GM19324 (cell line): ENCODE measurements at regions not wholly inside any gene's neighbourhood (a gene's known extent, or its start where the extent isn't known, plus 50 kb on each side); places are given as distances from the start of the nearest gene placed in this dataset.
"Not testable (repeated sequence)": the region's sequence is repeated elsewhere in the genome, so short reads cannot be mapped to it uniquely, and the experiment has no call there.

Experiments used
- ATAC-seq: cut with Tn5 transposase; IDR thresholded peaks from one replicate; pipeline ENCODE4 v1.9.1; 2021; ENCODE audit warnings: mild to moderate bottlenecking, moderate library complexity; ENCODE audit not compliant: unreplicated experiment, low FRiP score

DNA sequence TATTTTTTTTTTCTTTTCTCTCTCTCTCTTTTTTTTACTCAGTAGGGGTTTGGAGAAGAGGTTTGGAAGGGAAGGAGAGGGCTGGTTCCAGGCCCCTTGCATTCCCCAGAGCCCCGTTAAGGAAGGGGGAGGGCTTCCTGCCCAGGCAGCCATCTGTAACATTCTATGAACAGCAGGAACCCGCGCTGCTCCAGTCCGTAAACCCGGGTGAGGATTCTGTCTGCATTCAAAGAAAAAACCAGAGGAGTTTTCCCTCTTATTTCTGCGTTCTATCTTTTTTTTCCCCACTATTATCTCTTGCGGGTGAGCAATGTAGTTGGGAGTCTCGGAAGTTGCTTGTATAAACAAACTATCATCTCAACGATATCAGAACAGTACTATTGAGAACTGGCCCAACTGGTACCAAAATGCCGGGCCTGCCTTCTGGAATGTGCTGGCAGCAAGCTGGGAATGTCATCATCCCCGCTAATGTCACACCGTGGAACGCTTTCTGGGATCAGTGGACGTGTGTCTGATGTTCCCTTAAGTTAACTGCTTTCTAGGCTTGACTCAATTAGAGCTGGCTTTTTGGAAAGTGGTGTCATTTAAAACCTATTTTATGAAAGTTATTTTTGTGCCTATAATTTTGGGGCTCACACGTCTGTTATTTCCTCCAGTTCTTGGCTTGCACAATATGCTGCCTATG is 153.1 kb upstream of the MEOX2 start:
- no peak for ATAC-seq

- no peak for ATAC-seq
Measured at GRCh38 chr7:15838265-15838664, 151.8 kb upstream of the MEOX2 start.

- no peak for ATAC-seq
Measured at GRCh38 chr7:15837306-15837950, 150.9 kb upstream of the MEOX2 start.

GRCh38 chr7:15836651-15837050 is 150.2 kb upstream of the MEOX2 start:
- no peak for ATAC-seq

DNA sequence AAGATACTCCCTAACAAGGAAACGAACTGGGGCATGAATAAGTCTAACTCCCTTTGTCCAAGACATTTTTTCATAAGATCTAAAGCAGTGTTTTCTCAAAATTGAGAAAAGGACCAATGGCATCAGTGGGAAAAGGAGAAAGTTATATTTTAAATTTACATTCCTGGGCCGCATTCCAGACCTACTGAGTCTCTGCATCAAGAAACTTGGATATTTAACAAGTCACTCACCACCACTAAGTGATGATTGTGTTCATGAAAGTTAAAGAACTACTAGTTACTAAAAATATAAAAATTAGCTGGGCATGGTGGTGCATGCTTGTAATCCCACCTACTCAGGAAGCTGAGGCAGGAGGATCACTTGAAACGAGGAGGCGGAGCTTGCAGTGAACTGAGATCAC is 149.6 kb upstream of the MEOX2 start:
- ATAC-seq, result no peak

DNA sequence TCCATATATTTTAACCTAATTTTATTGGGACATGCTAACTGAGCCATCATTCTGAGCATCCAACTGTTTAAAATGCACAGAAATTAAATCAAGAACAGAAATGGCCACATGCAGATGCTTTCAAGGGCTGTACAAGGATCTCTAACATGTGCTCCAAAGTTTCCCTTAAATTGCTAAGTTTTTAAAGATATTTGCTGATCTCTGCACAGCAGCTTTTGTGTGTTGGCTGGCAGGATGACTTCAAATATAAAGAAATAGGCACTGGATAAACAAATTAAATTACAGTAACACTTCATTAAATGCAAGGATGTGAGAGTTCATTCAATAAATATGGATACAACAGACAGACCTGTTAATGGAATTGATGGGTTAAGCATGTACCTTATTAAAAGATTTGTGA is 148.0 kb upstream of the MEOX2 start:
- no peak for ATAC-seq

DNA sequence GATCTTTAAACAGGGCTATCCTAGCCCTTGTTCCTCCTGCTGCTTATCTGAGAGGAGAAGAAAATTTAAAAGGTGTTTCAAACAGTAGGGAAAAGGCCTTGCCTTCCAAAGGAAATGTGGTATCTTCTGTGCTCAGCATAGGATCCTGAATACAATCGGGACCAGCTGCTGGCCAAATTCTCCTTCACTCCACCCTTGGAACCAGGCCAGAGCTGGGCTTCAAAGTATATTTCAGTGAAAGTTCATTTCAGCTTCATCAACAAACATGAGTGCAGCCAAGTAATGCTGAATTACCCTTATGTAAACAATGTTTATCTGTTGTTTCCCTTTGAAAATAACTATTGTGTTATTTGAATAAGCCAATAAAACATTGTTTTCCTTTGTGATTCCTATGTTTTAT is 146.5 kb upstream of the MEOX2 start:
- ATAC-seq, result no peak

- ATAC-seq, result no peak
Measured at GRCh38 chr7:15831606-15832005, 145.1 kb upstream of the MEOX2 start.

- no peak for ATAC-seq
Measured at GRCh38 chr7:15829691-15830090, 143.2 kb upstream of the MEOX2 start.

- ATAC-seq, result no peak
Measured at GRCh38 chr7:15828881-15829280, 142.4 kb upstream of the MEOX2 start.

DNA sequence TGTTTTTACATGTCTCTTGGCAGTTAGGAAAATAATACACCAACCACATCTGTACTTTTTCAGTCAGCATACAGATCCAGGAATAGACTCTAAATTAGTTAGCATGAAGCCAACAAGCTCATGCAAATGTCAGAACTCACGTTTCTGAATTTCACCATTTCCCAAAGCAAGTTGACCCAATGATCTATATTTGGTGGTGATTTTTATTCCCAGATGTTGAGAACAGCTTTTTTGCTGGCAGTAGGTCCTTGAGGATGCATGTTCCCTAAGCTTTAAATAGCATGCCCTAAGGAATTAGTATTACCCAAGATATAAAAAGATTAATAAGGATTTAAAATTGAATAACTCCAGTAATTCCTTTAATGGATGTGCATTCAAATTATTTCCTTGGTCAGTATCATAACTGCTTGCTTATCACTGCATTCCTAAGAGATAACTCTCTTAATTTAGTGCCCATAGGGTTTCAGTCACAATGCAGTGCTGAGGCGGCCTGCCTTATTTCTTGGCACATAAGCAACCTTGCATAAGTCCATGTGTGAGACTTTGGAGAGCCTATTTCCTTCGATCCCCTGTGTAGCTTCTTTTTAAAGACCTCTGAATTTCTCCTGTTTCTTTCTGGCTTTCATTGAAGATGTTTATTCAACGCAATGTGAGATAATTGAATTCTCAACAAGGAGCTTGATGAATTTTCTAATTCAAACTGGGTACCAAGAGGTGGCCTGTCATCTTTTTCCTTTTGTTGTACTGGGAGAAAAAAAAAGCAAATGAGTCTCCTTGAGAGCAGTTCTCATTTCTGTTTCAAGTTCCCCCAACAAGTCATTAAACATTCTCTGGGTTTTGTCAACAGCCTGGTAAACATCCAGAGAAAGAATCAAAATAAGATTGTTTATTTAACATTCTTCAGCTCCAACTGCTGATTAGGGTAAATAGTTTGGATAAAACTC is 135.3 kb upstream of the MEOX2 start:
- ATAC-seq, result no peak

GRCh38 chr7:15820319-15820718 is 133.8 kb upstream of the MEOX2 start:
- no peak for ATAC-seq

DNA sequence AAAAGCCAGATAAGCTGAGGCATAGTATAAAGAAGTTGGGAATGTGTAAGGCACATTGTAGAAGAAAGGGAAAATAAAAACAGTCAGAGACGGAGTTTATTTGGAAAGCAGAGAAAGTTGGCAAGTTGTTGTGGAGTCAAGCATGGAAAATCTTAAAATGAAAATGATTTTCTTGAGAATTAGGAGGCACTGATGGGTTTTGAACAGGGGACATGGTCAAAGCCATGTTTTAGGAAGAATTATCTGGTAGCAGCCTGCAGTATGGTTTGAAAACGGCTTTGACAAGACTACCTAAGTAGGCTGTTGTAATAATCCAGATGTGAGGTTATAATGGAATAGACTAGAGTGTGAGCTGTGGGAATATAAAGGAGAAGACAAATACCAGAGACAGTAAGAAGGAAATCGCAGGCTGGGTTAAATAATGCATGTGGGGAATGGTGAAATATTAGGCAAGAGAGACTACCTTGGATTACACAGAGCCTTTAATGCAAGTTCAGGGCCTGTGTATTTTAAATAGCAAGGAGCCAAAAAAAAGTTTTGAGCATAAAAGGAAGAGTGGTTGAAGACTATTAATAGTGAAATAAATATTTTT is 130.4 kb upstream of the MEOX2 start:
- no peak for ATAC-seq

DNA sequence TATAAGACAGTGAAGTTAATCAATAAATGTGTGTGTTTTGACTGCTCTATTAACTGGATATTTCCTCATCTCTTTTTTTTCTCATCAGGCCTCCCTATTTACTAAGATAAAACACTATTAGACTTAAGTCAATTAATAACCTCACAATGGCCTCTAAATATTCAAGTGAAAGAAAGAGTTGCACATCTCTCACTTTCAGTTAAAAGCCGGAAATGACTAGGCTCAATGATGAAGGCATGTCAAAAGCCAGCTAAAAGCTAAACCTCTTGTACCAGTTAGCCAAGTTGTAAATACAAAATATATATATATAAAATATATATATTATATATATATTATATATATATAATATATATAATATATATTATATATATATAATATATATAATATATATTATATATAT is 127.0 kb upstream of the MEOX2 start:
- ATAC-seq, result no peak

DNA sequence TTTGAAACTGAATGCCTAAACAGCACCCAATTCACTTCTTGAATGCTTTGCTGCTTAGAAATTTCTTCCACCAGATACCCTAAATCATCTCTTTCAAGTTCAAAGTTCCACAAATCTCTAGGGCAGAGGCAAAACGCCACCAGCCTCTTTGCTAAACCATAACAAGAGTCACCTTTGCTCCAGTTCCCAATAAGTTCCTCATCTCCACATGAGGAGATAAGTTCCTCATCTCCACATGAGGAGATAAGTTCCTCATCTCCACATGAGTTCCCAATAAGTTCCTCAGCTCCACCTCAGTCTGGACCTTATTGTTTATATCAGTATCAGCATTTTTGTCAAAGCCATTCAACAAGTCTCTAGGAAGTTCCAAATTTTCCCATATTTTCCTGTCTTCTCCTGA is 123.9 kb upstream of the MEOX2 start:
- not testable (repeated sequence) for ATAC-seq

GRCh38 chr7:15809936-15810335 is 123.5 kb upstream of the MEOX2 start:
- not testable (repeated sequence) for ATAC-seq

DNA sequence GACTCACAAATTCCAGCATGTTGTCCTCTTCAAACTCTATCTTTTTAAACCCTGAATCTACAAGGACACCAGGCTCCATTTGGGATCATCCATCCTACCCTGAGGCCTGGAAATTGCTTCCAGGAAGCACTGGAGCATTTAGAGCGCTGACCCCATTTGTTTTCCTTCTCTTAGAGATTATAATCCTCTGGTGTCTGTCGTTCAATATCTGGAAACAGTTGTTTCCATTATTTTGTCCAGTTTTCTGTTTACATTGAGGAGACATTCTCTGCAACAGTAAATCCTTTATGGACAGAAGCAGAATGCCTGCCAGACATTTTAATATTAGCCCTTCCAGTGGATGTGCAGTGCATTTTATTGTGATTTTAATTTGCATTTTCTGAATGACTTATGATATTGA is 119.4 kb upstream of the MEOX2 start:
- ATAC-seq, result no peak

- no peak for ATAC-seq
Measured at GRCh38 chr7:15802425-15802824, 115.9 kb upstream of the MEOX2 start.

DNA sequence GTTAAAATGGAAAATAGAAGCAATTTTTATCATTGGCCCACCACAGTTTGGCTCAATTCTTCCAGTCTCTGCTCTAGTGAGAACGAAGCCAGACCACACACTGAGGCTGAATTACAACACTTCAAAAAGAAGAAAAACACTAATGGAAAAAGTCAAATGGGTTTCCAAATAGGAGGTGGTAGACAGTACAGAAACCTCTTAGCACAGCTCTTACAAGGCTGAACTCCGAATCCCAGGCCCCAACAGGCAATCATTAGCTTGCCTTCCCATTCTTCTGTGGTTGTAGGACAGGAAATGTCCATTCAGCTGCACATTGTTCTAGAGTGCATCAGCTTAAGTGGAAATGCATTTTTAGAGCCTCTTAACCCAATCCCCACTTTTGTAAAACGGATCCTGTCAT is 115.1 kb upstream of the MEOX2 start:
- ATAC-seq, result no peak

DNA sequence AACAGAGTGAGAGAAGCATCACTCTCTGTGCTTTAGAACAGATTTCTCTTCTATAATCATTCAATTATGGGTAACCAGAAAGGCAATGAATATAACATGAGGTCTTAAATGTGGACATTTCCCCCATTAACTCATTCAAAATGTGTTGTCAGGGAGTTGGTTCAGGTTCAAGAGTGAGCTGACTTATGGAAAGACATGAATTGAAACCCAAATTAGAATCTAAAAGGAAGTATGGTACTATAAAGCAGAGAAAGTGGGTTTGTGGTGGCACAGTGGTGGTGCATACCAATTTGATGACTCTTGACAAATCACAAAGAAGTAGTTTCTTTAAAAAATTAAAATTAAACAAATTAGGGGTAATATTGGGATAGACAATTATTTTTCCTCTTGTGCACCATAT is 114.6 kb upstream of the MEOX2 start:
- ATAC-seq, result no peak

GRCh38 chr7:15798081-15798480 is 111.6 kb upstream of the MEOX2 start:
- ATAC-seq, result no peak
